ENCODE measurements at regions not wholly inside any gene's neighbourhood (a gene's known extent, or its start where the extent isn't known, plus 50 kb on each side); places are given as distances from the start of the nearest gene placed in this dataset.

GRCh38 chr14:89628521-89628920, 211.5 kb upstream of the FOXN3 start:
- no peaks in the 10 kb centered on the region for H3K27me3 ChIP-seq (ENCODE audit: insufficient read depth, poor library complexity, severe bottlenecking)
- DNase-seq (ENCODE audit: low spot score), result no peak

GRCh38 chr14:89626233-89626806, 209.3 kb upstream of the FOXN3 start:
- Histone ChIP-seq H3K27ac (ENCODE audit: poor library complexity, severe bottlenecking) (no peak overlapping the region), H3K4me3 (ENCODE audit: severe bottlenecking) (no peak overlapping the region), H3K36me3 (ENCODE audit: low read depth) (no peaks in the 10 kb centered on the region), H3K9me3 (ENCODE audit: severe bottlenecking) (no peaks in the 10 kb centered on the region), H3K27me3 (ENCODE audit: insufficient read depth, poor library complexity, severe bottlenecking) (no peaks in the 10 kb centered on the region), H3K4me1 (ENCODE audit: insufficient read depth, poor library complexity, severe bottlenecking) (peaks cover 14% of the 10 kb centered on the region)
- ATAC-seq (ENCODE audit: low read depth) (no peak), DNase-seq (ENCODE audit: low spot score) (no peak)
- TF ChIP-seq CTCF (IDR thresholded peaks at IDR 0.05; ENCODE audit: poor library complexity, severe bottlenecking), result no peak

More at GRCh38 chr14:89628521-89628920, 211.5 kb upstream of the FOXN3 start:
- Histone ChIP-seq H3K36me3 (ENCODE audit: low read depth) (no peaks in the 10 kb centered on the region), H3K27ac (ENCODE audit: poor library complexity, severe bottlenecking) (no peak overlapping the region), H3K4me3 (ENCODE audit: severe bottlenecking) (no peak overlapping the region), H3K9me3 (ENCODE audit: severe bottlenecking) (no peaks in the 10 kb centered on the region), H3K4me1 (ENCODE audit: insufficient read depth, poor library complexity, severe bottlenecking) (peaks cover 17% of the 10 kb centered on the region)
- no peak for ATAC-seq (ENCODE audit: low read depth)
- no peak for TF ChIP-seq CTCF (IDR thresholded peaks at IDR 0.05; ENCODE audit: poor library complexity, severe bottlenecking)

- TF ChIP-seq CTCF (IDR thresholded peaks at IDR 0.05; ENCODE audit: poor library complexity, severe bottlenecking), result no peak
- no peak overlapping the region for H3K4me3 ChIP-seq (ENCODE audit: severe bottlenecking)
- DNase-seq (ENCODE audit: low spot score), result no peak
- H3K27me3 ChIP-seq (ENCODE audit: insufficient read depth, poor library complexity, severe bottlenecking), result no peaks in the 10 kb centered on the region
- no peaks in the 10 kb centered on the region for H3K9me3 ChIP-seq (ENCODE audit: severe bottlenecking)
- no peak overlapping the region for H3K27ac ChIP-seq (ENCODE audit: poor library complexity, severe bottlenecking)
- ATAC-seq (ENCODE audit: low read depth), result no peak
- H3K36me3 ChIP-seq (ENCODE audit: low read depth), result no peaks in the 10 kb centered on the region
- peaks cover 8% of the 10 kb centered on the region for H3K4me1 ChIP-seq (ENCODE audit: insufficient read depth, poor library complexity, severe bottlenecking)
Measured at GRCh38 chr14:89625731-89626232, 208.7 kb upstream of the FOXN3 start.

GRCh38 chr14:89625244-89625713, 208.2 kb upstream of the FOXN3 start:
- TF ChIP-seq CTCF (IDR thresholded peaks at IDR 0.05; ENCODE audit: poor library complexity, severe bottlenecking), result no peak
- no peak for ATAC-seq (ENCODE audit: low read depth)
- H3K36me3 ChIP-seq (ENCODE audit: low read depth), result no peaks in the 10 kb centered on the region
- no peak overlapping the region for H3K27ac ChIP-seq (ENCODE audit: poor library complexity, severe bottlenecking)
- no peak for DNase-seq (ENCODE audit: low spot score)
- no peak overlapping the region for H3K4me3 ChIP-seq (ENCODE audit: severe bottlenecking)
- H3K27me3 ChIP-seq (ENCODE audit: insufficient read depth, poor library complexity, severe bottlenecking), result no peaks in the 10 kb centered on the region
- peaks cover 3% of the 10 kb centered on the region for H3K4me1 ChIP-seq (ENCODE audit: insufficient read depth, poor library complexity, severe bottlenecking)
- H3K9me3 ChIP-seq (ENCODE audit: severe bottlenecking), result no peaks in the 10 kb centered on the region

- Histone ChIP-seq H3K4me1 (ENCODE audit: insufficient read depth, poor library complexity, severe bottlenecking) (peaks cover 3% of the 10 kb centered on the region), H3K4me3 (ENCODE audit: severe bottlenecking) (no peak overlapping the region), H3K36me3 (ENCODE audit: low read depth) (no peaks in the 10 kb centered on the region), H3K27me3 (ENCODE audit: insufficient read depth, poor library complexity, severe bottlenecking) (no peaks in the 10 kb centered on the region), H3K9me3 (ENCODE audit: severe bottlenecking) (no peaks in the 10 kb centered on the region), H3K27ac (ENCODE audit: poor library complexity, severe bottlenecking) (no peak overlapping the region)
- no peak for DNase-seq (ENCODE audit: low spot score)
- no peak for TF ChIP-seq CTCF (IDR thresholded peaks at IDR 0.05; ENCODE audit: poor library complexity, severe bottlenecking)
- ATAC-seq (ENCODE audit: low read depth), result no peak
Measured at GRCh38 chr14:89624500-89625156, 207.6 kb upstream of the FOXN3 start.

Data from RWPE2 (cell line).